ENCODE measurements at regions not wholly inside any gene's neighbourhood (a gene's known extent, or its start where the extent isn't known, plus 50 kb on each side); places are given as distances from the start of the nearest gene placed in this dataset.
"Not testable (repeated sequence)": the region's sequence is repeated elsewhere in the genome, so short reads cannot be mapped to it uniquely, and the experiment has no call there.

- TF ChIP-seq CTCF (conservative IDR thresholded peaks at IDR 0.05), result no peak
- no peak overlapping the region for H3K27ac ChIP-seq
Measured at GRCh38 chrY:21034151-21035061, 278.5 kb downstream of the RPS4Y2 start.

GRCh38 chrY:21037398-21037797 is 281.5 kb downstream of the RPS4Y2 start:
- not testable (repeated sequence) for H3K27ac ChIP-seq

- no peak overlapping the region for H3K27ac ChIP-seq
- TF ChIP-seq CTCF (conservative IDR thresholded peaks at IDR 0.05), result no peak
Measured at GRCh38 chrY:21039811-21040210, 283.9 kb downstream of the RPS4Y2 start.

- not testable (repeated sequence) for H3K27ac ChIP-seq
Measured at GRCh38 chrY:21040711-21041110, 284.8 kb downstream of the RPS4Y2 start.

GRCh38 chrY:21073079-21073478 is 317.2 kb downstream of the RPS4Y2 start:
- TF ChIP-seq CTCF (conservative IDR thresholded peaks at IDR 0.05), result no peak

GRCh38 chrY:21073641-21074260 is 317.8 kb downstream of the RPS4Y2 start:
- no peak overlapping the region for H3K27ac ChIP-seq
- TF ChIP-seq CTCF (conservative IDR thresholded peaks at IDR 0.05), result no peak

More at GRCh38 chrY:21073079-21073478, 317.2 kb downstream of the RPS4Y2 start:
- H3K27ac ChIP-seq, result no peak overlapping the region

- H3K27ac ChIP-seq, result no peak overlapping the region
- no peak for TF ChIP-seq CTCF (conservative IDR thresholded peaks at IDR 0.05)
Measured at GRCh38 chrY:21075658-21076057, 319.8 kb downstream of the RPS4Y2 start.

- TF ChIP-seq CTCF (conservative IDR thresholded peaks at IDR 0.05), result no peak
Measured at GRCh38 chrY:21079670-21080069, 323.8 kb downstream of the RPS4Y2 start.

More at GRCh38 chrY:21079670-21080069, 323.8 kb downstream of the RPS4Y2 start:
- H3K27ac ChIP-seq, result no peak overlapping the region

Measured in VCaP (cell line).